HEK293 (cell line): ENCODE measurements at regions not wholly inside any gene's neighbourhood (a gene's known extent, or its start where the extent isn't known, plus 50 kb on each side); places are given as distances from the start of the nearest gene placed in this dataset.

Experiments used
- CTCF ChIA-PET: fragments of 350-600 bp; formaldehyde crosslinking; extraction: SDS; loops from one replicate; lab custom pipeline; 2021; ENCODE audit warnings: antibody characterized with exemption; lab: Yijun Ruan, JAX
- POLR2A ChIA-PET: fragments of 300-600 bp; formaldehyde crosslinking; extraction: SDS; loops from one replicate; lab custom pipeline; 2020; ENCODE audit warnings: antibody characterized with exemption, inconsistent platforms; lab: Yijun Ruan, JAX
- H3K27ac ChIP-seq: fragments of 200-500 bp; sonication (Bioruptor generic); 2 replicates; pipeline ENCODE4 v1.5.1; 2014; ENCODE audit warnings: low read depth, low read length, control low read depth, inconsistent platforms; ENCODE audit errors: extremely low read depth
- H3K36me3 ChIP-seq, 2 experiments: fragments of 200-500 bp in 1 of 2; sonication (Bioruptor generic) in 1 of 2; 1 replicate in 1 of 2; 2 replicates in 1 of 2; pipeline ENCODE4 v1.5.1; 2014 to 2017; ENCODE audit warnings: inconsistent platforms in 2 of 2, low read length in 2 of 2; ENCODE audit not compliant: control insufficient read depth in 2 of 2, insufficient read depth in 1 of 2
- H3K4me1 ChIP-seq: fragments of 200-500 bp; sonication (Bioruptor generic); 2 replicates; pipeline ENCODE4 v1.5.1; 2014; ENCODE audit warnings: mild to moderate bottlenecking, low read length, inconsistent platforms; ENCODE audit not compliant: control insufficient read depth, insufficient read depth
- H3K4me3 ChIP-seq: 2 replicates; pipeline ENCODE4 v1.5.1; 2011; ENCODE audit warnings: low read depth, mild to moderate bottlenecking, control low read depth, low read length, moderate library complexity
- H3K9me3 ChIP-seq: fragments of 200-500 bp; sonication (Bioruptor generic); 2 replicates; pipeline ENCODE4 v1.5.1; 2014; ENCODE audit warnings: low read depth, low read length, inconsistent platforms; ENCODE audit not compliant: control insufficient read depth, insufficient read depth
- FEZF1 ChIP-seq: fragments of 450-650 bp; formaldehyde crosslinking; IDR thresholded peaks from 2 replicates; pipeline ENCODE4 v1.5.1; 2016; ENCODE audit warnings: missing biosample characterization, missing genetic modification characterization
- HIC1 ChIP-seq: fragments of 450-650 bp; formaldehyde crosslinking; IDR thresholded peaks from 2 replicates; pipeline ENCODE4 v1.5.1; 2016; ENCODE audit warnings: missing biosample characterization, missing genetic modification characterization
- SCRT1 ChIP-seq: fragments of 450-650 bp; formaldehyde crosslinking; IDR thresholded peaks from 2 replicates; pipeline ENCODE4 v1.5.1; 2016; ENCODE audit warnings: missing biosample characterization, missing genetic modification characterization, borderline replicate concordance
- SP7 ChIP-seq: fragments of 450-650 bp; formaldehyde crosslinking; IDR thresholded peaks from 2 replicates; pipeline ENCODE4 v1.5.1; 2016; ENCODE audit warnings: missing biosample characterization, missing genetic modification characterization
- TSHZ1 ChIP-seq: fragments of 450-650 bp; formaldehyde crosslinking; IDR thresholded peaks from 2 replicates; pipeline ENCODE4 v1.5.1; 2016; ENCODE audit warnings: missing biosample characterization, missing genetic modification characterization, borderline replicate concordance
- ZBTB10 ChIP-seq: fragments of 450-650 bp; formaldehyde crosslinking; IDR thresholded peaks from 2 replicates; pipeline ENCODE4 v1.5.1; 2016; ENCODE audit warnings: missing biosample characterization, missing genetic modification characterization
- ZBTB44 ChIP-seq: fragments of 450-650 bp; IDR thresholded peaks from 2 replicates; pipeline ENCODE4 v1.5.1; 2018; ENCODE audit warnings: missing biosample characterization, mild to moderate bottlenecking, missing genetic modification characterization
- ZEB2 ChIP-seq: fragments of 450-650 bp; formaldehyde crosslinking; IDR thresholded peaks from 2 replicates; pipeline ENCODE4 v1.5.1; 2016; ENCODE audit warnings: missing biosample characterization, missing genetic modification characterization
- ZNF155 ChIP-seq: fragments of 450-650 bp; formaldehyde crosslinking; IDR thresholded peaks from 2 replicates; pipeline ENCODE4 v1.5.1; 2016; ENCODE audit warnings: missing biosample characterization, missing genetic modification characterization
- ZNF18 ChIP-seq: fragments of 450-650 bp; formaldehyde crosslinking; IDR thresholded peaks from 2 replicates; pipeline ENCODE4 v1.5.1; 2016; ENCODE audit warnings: missing biosample characterization, missing genetic modification characterization
- ZNF2 ChIP-seq: fragments of 450-650 bp; formaldehyde crosslinking; IDR thresholded peaks from 2 replicates; pipeline ENCODE4 v1.5.1; 2016; ENCODE audit warnings: missing biosample characterization, missing genetic modification characterization
- ZNF239 ChIP-seq: fragments of 450-650 bp; formaldehyde crosslinking; IDR thresholded peaks from 2 replicates; pipeline ENCODE4 v1.5.1; 2016; ENCODE audit warnings: missing biosample characterization, missing genetic modification characterization
- ZNF529 ChIP-seq: fragments of 450-650 bp; formaldehyde crosslinking; IDR thresholded peaks from 2 replicates; pipeline ENCODE4 v1.5.1; 2017; ENCODE audit warnings: missing genetic modification characterization, missing biosample characterization; ENCODE audit not compliant: insufficient replicate concordance
- ZNF555 ChIP-seq: fragments of 450-650 bp; formaldehyde crosslinking; conservative IDR thresholded peaks from 2 replicates; pipeline ENCODE4 v1.5.1; 2017; ENCODE audit warnings: missing biosample characterization, mild to moderate bottlenecking, missing genetic modification characterization, inconsistent platforms
- ZNF571 ChIP-seq: fragments of 450-650 bp; formaldehyde crosslinking; IDR thresholded peaks from 2 replicates; pipeline ENCODE4 v1.5.0; 2017; ENCODE audit warnings: missing biosample characterization, missing genetic modification characterization
- ZNF585B ChIP-seq: fragments of 450-650 bp; formaldehyde crosslinking; IDR thresholded peaks from 2 replicates; pipeline ENCODE4 v1.5.1; 2016; ENCODE audit warnings: missing biosample characterization, missing genetic modification characterization
- ZNF596 ChIP-seq: fragments of 450-650 bp; IDR thresholded peaks from 2 replicates; pipeline ENCODE4 v1.5.0; 2018; ENCODE audit warnings: missing biosample characterization, mild to moderate bottlenecking, missing genetic modification characterization, moderate library complexity
- ZNF610 ChIP-seq: fragments of 450-650 bp; formaldehyde crosslinking; IDR thresholded peaks from 2 replicates; pipeline ENCODE4 v1.5.1; 2016; ENCODE audit warnings: missing biosample characterization, missing genetic modification characterization, borderline replicate concordance
- ZNF658 ChIP-seq: fragments of 450-650 bp; formaldehyde crosslinking; IDR thresholded peaks from 2 replicates; pipeline ENCODE4; 2016; ENCODE audit warnings: missing biosample characterization, missing genetic modification characterization

GRCh38 chr20:51876313-51876940, 74.1 kb upstream of the SALL4 start (continued):
- TF ChIP-seq ZBTB44 (0 out of 2 replicates have a peak, but pooled peaks have one; percentile 17), ZBTB10 (tag by site-specific recombination) (no peak), ZEB2 (tag by site-specific recombination) (0 out of 2 replicates have a peak, but pooled peaks have one; percentile 17), ZNF239 (tag by site-specific recombination) (no peak), ZNF529 (tag by site-specific recombination) (no peak), ZNF658 (tag by site-specific recombination) (no peak), ZNF585B (tag by site-specific recombination) (no peak), ZNF555 (tag by site-specific recombination) (no peak)

GRCh38 chr20:51873652-51874051, 71.3 kb upstream of the SALL4 start:
- no peak for TF ChIP-seq SCRT1
- Histone ChIP-seq H3K27ac (no peak overlapping the region), H3K36me3 (no peaks in the 10 kb centered on the region), H3K4me3 (no peak overlapping the region), H3K4me1 (peaks cover 8% of the 10 kb centered on the region; the same call in 1 of the 2 replicates), H3K9me3 (no peaks in the 10 kb centered on the region)
- ChIA-PET POLR2A (no interaction called here), CTCF (interaction anchor here (1.1 kb wide), 1 partner anchor 93 kb away, joined by 3 read pairs; no protein-coding TSS in a partner anchor)

GRCh38 chr20:51871943-51872342, 69.6 kb upstream of the SALL4 start:
- Histone ChIP-seq H3K27ac (no peak overlapping the region), H3K4me3 (no peak overlapping the region), H3K4me1 (peaks cover 7% of the 10 kb centered on the region; the same call in 1 of the 2 replicates), H3K9me3 (no peaks in the 10 kb centered on the region), H3K36me3 (no peaks in the 10 kb centered on the region)
- ChIA-PET POLR2A (no interaction called here), CTCF (interaction anchor here (0.7 kb wide), 1 partner anchor 36 kb away, joined by 3 read pairs; no protein-coding TSS in a partner anchor)
- TF ChIP-seq ZNF2 (tag by site-specific recombination) = 0 out of 2 replicates have a peak, but pooled peaks have one; percentile 30
- peak; percentile 56; the same call in 1 of the 2 replicates for TF ChIP-seq FEZF1 (tag by site-specific recombination)
- TF ChIP-seq HIC1 (tag by site-specific recombination) = peak; percentile 33; the same call in 1 of the 2 replicates
- no peak for TF ChIP-seq ZNF155
- peak; percentile 96 for TF ChIP-seq ZNF610 (tag by site-specific recombination)
- TF ChIP-seq SP7 (tag by site-specific recombination) = peak; percentile 80
- no peak for TF ChIP-seq ZNF571 (tag by site-specific recombination)
- TF ChIP-seq ZNF596 (tag by site-specific recombination) = 0 out of 2 replicates have a peak, but pooled peaks have one; percentile 13
- TF ChIP-seq TSHZ1 (tag by site-specific recombination) = no peak
- peak; percentile 57; the same call in 1 of the 2 replicates for TF ChIP-seq ZNF18 (tag by site-specific recombination)
